GM20000 (cell line): ENCODE measurements at regions not wholly inside any gene's neighbourhood (a gene's known extent, or its start where the extent isn't known, plus 50 kb on each side); places are given as distances from the start of the nearest gene placed in this dataset.

Experiments used
- DNase-seq: peaks from one replicate; pipeline ENCODE4 v3.0.0; 2012; ENCODE audit warnings: low spot score
- CTCF ChIP-seq: IDR thresholded peaks from 2 replicates; pipeline ENCODE4 v1.5.1; 2012; ENCODE audit warnings: mild to moderate bottlenecking, control low read depth; ENCODE audit errors: extremely low read depth, missing control alignments

- no peak for DNase-seq
- no peak for TF ChIP-seq CTCF
Observed at GRCh38 chr6:74879976-74880375, 325.9 kb downstream of the COL12A1 start.

GRCh38 chr6:74879234-74879633 lies 326.6 kb downstream of the COL12A1 start:
- no peak for DNase-seq
- no peak for TF ChIP-seq CTCF

GRCh38 chr6:74875193-74875592 lies 330.7 kb downstream of the COL12A1 start:
- no peak for TF ChIP-seq CTCF
- DNase-seq, result no peak

GRCh38 chr6:74872754-74873476 lies 332.9 kb downstream of the COL12A1 start:
- TF ChIP-seq CTCF, result no peak
- no peak for DNase-seq

GRCh38 chr6:74871757-74872156 lies 334.1 kb downstream of the COL12A1 start:
- DNase-seq, result no peak
- TF ChIP-seq CTCF, result no peak

- no peak for TF ChIP-seq CTCF
- no peak for DNase-seq
Observed at GRCh38 chr6:74870403-74870802, 335.4 kb downstream of the COL12A1 start.

- no peak for DNase-seq
- TF ChIP-seq CTCF, result no peak
Observed at GRCh38 chr6:74867291-74867690, 338.6 kb downstream of the COL12A1 start.
